ENCODE measurements at regions not wholly inside any gene's neighbourhood (a gene's known extent, or its start where the extent isn't known, plus 50 kb on each side); places are given as distances from the start of the nearest gene placed in this dataset.

GRCh38 chr19:5257155-5258045 is 83.2 kb downstream of the PTPRS start:
- no peaks in the 10 kb centered on the region for H3K27me3 ChIP-seq (ENCODE audit: control insufficient read depth, insufficient read depth, low read length)
- H3K4me1 ChIP-seq (ENCODE audit: control insufficient read depth, insufficient read depth, low read length): no peaks in the 10 kb centered on the region
- no peak overlapping the region for H3K9ac ChIP-seq (ENCODE audit: low read depth, low read length)
- peaks cover 37% of the 10 kb centered on the region for H3K36me3 ChIP-seq (ENCODE audit: control insufficient read depth, insufficient read depth, low read length)
- H3K9me3 ChIP-seq (ENCODE audit: control insufficient read depth, insufficient read depth, low read length): no peaks in the 10 kb centered on the region
- H3K4me3 ChIP-seq (ENCODE audit: low read depth, low read length): no peak overlapping the region

- H3K36me3 ChIP-seq (ENCODE audit: control insufficient read depth, insufficient read depth, low read length): peaks cover 33% of the 10 kb centered on the region
- no peak overlapping the region for H3K4me3 ChIP-seq (ENCODE audit: low read depth, low read length)
- no peaks in the 10 kb centered on the region for H3K27me3 ChIP-seq (ENCODE audit: control insufficient read depth, insufficient read depth, low read length)
- H3K9me3 ChIP-seq (ENCODE audit: control insufficient read depth, insufficient read depth, low read length): no peaks in the 10 kb centered on the region
- no peak overlapping the region for H3K9ac ChIP-seq (ENCODE audit: low read depth, low read length)
- peaks cover 9% of the 10 kb centered on the region for H3K4me1 ChIP-seq (ENCODE audit: control insufficient read depth, insufficient read depth, low read length)
Measured at GRCh38 chr19:5255602-5256231, 84.9 kb downstream of the PTPRS start.

- no peaks in the 10 kb centered on the region for H3K27me3 ChIP-seq (ENCODE audit: control insufficient read depth, insufficient read depth, low read length)
- no peak overlapping the region for H3K9ac ChIP-seq (ENCODE audit: low read depth, low read length)
- peaks cover 9% of the 10 kb centered on the region for H3K4me1 ChIP-seq (ENCODE audit: control insufficient read depth, insufficient read depth, low read length)
- peaks cover 29% of the 10 kb centered on the region for H3K36me3 ChIP-seq (ENCODE audit: control insufficient read depth, insufficient read depth, low read length)
- no peak overlapping the region for H3K4me3 ChIP-seq (ENCODE audit: low read depth, low read length)
- no peaks in the 10 kb centered on the region for H3K9me3 ChIP-seq (ENCODE audit: control insufficient read depth, insufficient read depth, low read length)
Measured at GRCh38 chr19:5254944-5255343, 85.7 kb downstream of the PTPRS start.

GRCh38 chr19:5254543-5254942 is 86.1 kb downstream of the PTPRS start:
- H3K27me3 ChIP-seq (ENCODE audit: control insufficient read depth, insufficient read depth, low read length): no peaks in the 10 kb centered on the region
- no peak overlapping the region for H3K9ac ChIP-seq (ENCODE audit: low read depth, low read length)
- H3K9me3 ChIP-seq (ENCODE audit: control insufficient read depth, insufficient read depth, low read length): no peaks in the 10 kb centered on the region
- H3K4me1 ChIP-seq (ENCODE audit: control insufficient read depth, insufficient read depth, low read length): peaks cover 9% of the 10 kb centered on the region
- peaks cover 29% of the 10 kb centered on the region for H3K36me3 ChIP-seq (ENCODE audit: control insufficient read depth, insufficient read depth, low read length)
- H3K4me3 ChIP-seq (ENCODE audit: low read depth, low read length): no peak overlapping the region

GRCh38 chr19:5253406-5254110 is 87.1 kb downstream of the PTPRS start:
- H3K9ac ChIP-seq (ENCODE audit: low read depth, low read length): no peak overlapping the region
- peaks cover 29% of the 10 kb centered on the region for H3K36me3 ChIP-seq (ENCODE audit: control insufficient read depth, insufficient read depth, low read length)
- H3K27me3 ChIP-seq (ENCODE audit: control insufficient read depth, insufficient read depth, low read length): no peaks in the 10 kb centered on the region
- H3K4me1 ChIP-seq (ENCODE audit: control insufficient read depth, insufficient read depth, low read length): peaks cover 11% of the 10 kb centered on the region
- no peak overlapping the region for H3K4me3 ChIP-seq (ENCODE audit: low read depth, low read length)
- H3K9me3 ChIP-seq (ENCODE audit: control insufficient read depth, insufficient read depth, low read length): no peaks in the 10 kb centered on the region

- H3K36me3 ChIP-seq (ENCODE audit: control insufficient read depth, insufficient read depth, low read length): peaks cover 11% of the 10 kb centered on the region
- H3K9ac ChIP-seq (ENCODE audit: low read depth, low read length): no peak overlapping the region
- peaks cover 18% of the 10 kb centered on the region for H3K4me1 ChIP-seq (ENCODE audit: control insufficient read depth, insufficient read depth, low read length)
- H3K27me3 ChIP-seq (ENCODE audit: control insufficient read depth, insufficient read depth, low read length): no peaks in the 10 kb centered on the region
- peak overlapping the region; percentile 43 for H3K4me3 ChIP-seq (ENCODE audit: low read depth, low read length)
- no peaks in the 10 kb centered on the region for H3K9me3 ChIP-seq (ENCODE audit: control insufficient read depth, insufficient read depth, low read length)
Measured at GRCh38 chr19:5251096-5252065, 89.2 kb downstream of the PTPRS start.

GRCh38 chr19:5250127-5250659 is 90.4 kb downstream of the PTPRS start:
- Histone ChIP-seq H3K9me3 (ENCODE audit: control insufficient read depth, insufficient read depth, low read length) (no peaks in the 10 kb centered on the region), H3K4me1 (ENCODE audit: control insufficient read depth, insufficient read depth, low read length) (peaks cover 18% of the 10 kb centered on the region), H3K36me3 (ENCODE audit: control insufficient read depth, insufficient read depth, low read length) (peaks cover 12% of the 10 kb centered on the region), H3K27me3 (ENCODE audit: control insufficient read depth, insufficient read depth, low read length) (no peaks in the 10 kb centered on the region), H3K4me3 (ENCODE audit: low read depth, low read length) (no peak overlapping the region), H3K9ac (ENCODE audit: low read depth, low read length) (no peak overlapping the region)

- Histone ChIP-seq H3K27me3 (ENCODE audit: control insufficient read depth, insufficient read depth, low read length) (no peaks in the 10 kb centered on the region), H3K36me3 (ENCODE audit: control insufficient read depth, insufficient read depth, low read length) (peaks cover 6% of the 10 kb centered on the region), H3K9me3 (ENCODE audit: control insufficient read depth, insufficient read depth, low read length) (no peaks in the 10 kb centered on the region), H3K4me1 (ENCODE audit: control insufficient read depth, insufficient read depth, low read length) (peaks cover 18% of the 10 kb centered on the region), H3K4me3 (ENCODE audit: low read depth, low read length) (no peak overlapping the region), H3K9ac (ENCODE audit: low read depth, low read length) (no peak overlapping the region)
Measured at GRCh38 chr19:5249526-5249925, 91.1 kb downstream of the PTPRS start.

GRCh38 chr19:5247957-5248705 is 92.5 kb downstream of the PTPRS start:
- peaks cover 12% of the 10 kb centered on the region for H3K36me3 ChIP-seq (ENCODE audit: control insufficient read depth, insufficient read depth, low read length)
- no peak overlapping the region for H3K4me3 ChIP-seq (ENCODE audit: low read depth, low read length)
- no peaks in the 10 kb centered on the region for H3K27me3 ChIP-seq (ENCODE audit: control insufficient read depth, insufficient read depth, low read length)
- no peak overlapping the region for H3K9ac ChIP-seq (ENCODE audit: low read depth, low read length)
- peaks cover 18% of the 10 kb centered on the region for H3K4me1 ChIP-seq (ENCODE audit: control insufficient read depth, insufficient read depth, low read length)
- H3K9me3 ChIP-seq (ENCODE audit: control insufficient read depth, insufficient read depth, low read length): no peaks in the 10 kb centered on the region

- peaks cover 14% of the 10 kb centered on the region for H3K4me1 ChIP-seq (ENCODE audit: control insufficient read depth, insufficient read depth, low read length)
- no peak overlapping the region for H3K4me3 ChIP-seq (ENCODE audit: low read depth, low read length)
- no peak overlapping the region for H3K9ac ChIP-seq (ENCODE audit: low read depth, low read length)
- H3K9me3 ChIP-seq (ENCODE audit: control insufficient read depth, insufficient read depth, low read length): no peaks in the 10 kb centered on the region
- no peaks in the 10 kb centered on the region for H3K27me3 ChIP-seq (ENCODE audit: control insufficient read depth, insufficient read depth, low read length)
- H3K36me3 ChIP-seq (ENCODE audit: control insufficient read depth, insufficient read depth, low read length): peaks cover 16% of the 10 kb centered on the region
Measured at GRCh38 chr19:5246554-5247155, 94.0 kb downstream of the PTPRS start.
